ENCODE measurements at regions not wholly inside any gene's neighbourhood (a gene's known extent, or its start where the extent isn't known, plus 50 kb on each side); places are given as distances from the start of the nearest gene placed in this dataset.

DNA sequence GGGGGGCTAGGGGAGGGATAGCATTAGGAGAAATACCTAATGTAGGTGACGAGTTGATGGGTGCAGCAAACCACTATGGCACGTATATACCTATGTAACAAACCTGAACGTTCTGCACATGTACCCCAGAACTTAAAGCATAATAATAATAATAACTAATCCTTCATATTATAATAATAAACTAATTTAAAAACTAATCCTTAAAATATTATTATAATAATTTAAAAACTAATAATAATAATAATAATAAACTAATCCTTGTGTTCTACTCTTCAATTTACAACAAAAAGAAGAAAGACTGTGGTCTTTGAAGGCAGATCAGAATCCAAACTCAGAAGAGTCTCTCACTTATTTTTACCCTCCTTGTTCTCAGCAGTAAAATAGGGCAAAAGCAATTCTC, 774.9 kb downstream of the CDH8 start:
- Histone ChIP-seq H3F3A (replicated peaks; ENCODE audit: insufficient read depth) (no peaks in the 10 kb centered on the region), H3K9ac (no peak overlapping the region), H3K4me1 (ENCODE audit: control insufficient read depth in 1 of 2, insufficient read depth in 2 of 2, low read depth in 1 of 2, low read length in 1 of 2) (no peaks in the 10 kb centered on the region), H3K79me2 (ENCODE audit: insufficient read depth) (no peaks in the 10 kb centered on the region), H2AFZ (ENCODE audit: low read depth) (no peak overlapping the region), H3K9me3 (no peaks in the 10 kb centered on the region), H3K36me3 (replicated peaks in 1 of 2; ENCODE audit: control insufficient read depth in 1 of 2, insufficient read depth in 2 of 2, low read length in 1 of 2) (no peaks in the 10 kb centered on the region), H4K20me1 (ENCODE audit: insufficient read depth) (no peaks in the 10 kb centered on the region), H3K4me3 (ENCODE audit: low read depth in 2 of 2, low read length in 1 of 2) (no peak overlapping the region), H3K27me3 (ENCODE audit: insufficient read depth) (no peaks in the 10 kb centered on the region), H3K9me2 (no peaks in the 10 kb centered on the region), H3K27ac (ENCODE audit: low read depth in 2 of 2, low read length in 1 of 2) (no peak overlapping the region), H3K4me2 (no peak overlapping the region)
- POLR2A ChIA-PET = no interaction called here
- no peak for DNase-seq
- WGBS (ENCODE audit: low lambda C conversion rate) = 22% methylated on average over 3 of the region's 3 CpGs
- TF ChIP-seq RFX5 (IDR thresholded peaks at IDR 0.05; ENCODE audit: low read length) = no peak
- no peak for TF ChIP-seq REST (IDR thresholded peaks at IDR 0.05; ENCODE audit: low read depth, low read length)
- no peak for TF ChIP-seq NFIC (IDR thresholded peaks at IDR 0.05; ENCODE audit: borderline replicate concordance)
- no peak for TF ChIP-seq TCF12 (IDR thresholded peaks at IDR 0.05)
- TF ChIP-seq, protein P1, sequence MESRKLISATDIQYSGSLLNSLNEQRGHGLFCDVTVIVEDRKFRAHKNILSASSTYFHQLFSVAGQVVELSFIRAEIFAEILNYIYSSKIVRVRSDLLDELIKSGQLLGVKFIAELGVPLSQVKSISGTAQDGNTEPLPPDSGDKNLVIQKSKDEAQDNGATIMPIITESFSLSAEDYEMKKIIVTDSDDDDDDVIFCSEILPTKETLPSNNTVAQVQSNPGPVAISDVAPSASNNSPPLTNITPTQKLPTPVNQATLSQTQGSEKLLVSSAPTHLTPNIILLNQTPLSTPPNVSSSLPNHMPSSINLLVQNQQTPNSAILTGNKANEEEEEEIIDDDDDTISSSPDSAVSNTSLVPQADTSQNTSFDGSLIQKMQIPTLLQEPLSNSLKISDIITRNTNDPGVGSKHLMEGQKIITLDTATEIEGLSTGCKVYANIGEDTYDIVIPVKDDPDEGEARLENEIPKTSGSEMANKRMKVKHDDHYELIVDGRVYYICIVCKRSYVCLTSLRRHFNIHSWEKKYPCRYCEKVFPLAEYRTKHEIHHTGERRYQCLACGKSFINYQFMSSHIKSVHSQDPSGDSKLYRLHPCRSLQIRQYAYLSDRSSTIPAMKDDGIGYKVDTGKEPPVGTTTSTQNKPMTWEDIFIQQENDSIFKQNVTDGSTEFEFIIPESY (IDR thresholded peaks at IDR 0.05; ENCODE audit: borderline replicate concordance, low read depth) = no peak
- CTCF ChIA-PET = no interaction called here

DNA sequence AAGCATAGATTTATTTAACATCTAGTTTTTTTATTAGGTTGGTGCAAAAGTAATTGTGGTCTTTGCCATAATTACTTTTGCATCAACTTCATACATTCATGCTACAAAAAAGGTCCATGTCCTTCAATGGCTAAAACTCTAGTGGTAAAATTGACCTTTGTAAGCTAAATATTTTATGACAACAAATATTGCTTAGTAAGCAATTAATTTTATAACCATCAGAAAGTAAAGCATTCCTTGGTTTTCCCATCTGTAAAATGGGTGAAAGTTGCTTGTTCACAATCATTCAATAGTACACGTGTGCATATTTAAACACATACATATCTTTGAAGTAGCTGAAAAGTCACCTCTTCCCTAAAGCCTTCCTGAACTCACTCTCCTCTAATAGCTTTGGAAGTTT, 789.6 kb downstream of the CDH8 start:
- Histone ChIP-seq H3K9me3 (no peaks in the 10 kb centered on the region), H3K9me2 (no peaks in the 10 kb centered on the region), H2AFZ (ENCODE audit: low read depth) (no peak overlapping the region), H3K27ac (ENCODE audit: low read depth in 2 of 2, low read length in 1 of 2) (no peak overlapping the region), H3K4me3 (ENCODE audit: low read depth in 2 of 2, low read length in 1 of 2) (no peak overlapping the region), H3K36me3 (replicated peaks in 1 of 2; ENCODE audit: control insufficient read depth in 1 of 2, insufficient read depth in 2 of 2, low read length in 1 of 2) (no peaks in the 10 kb centered on the region), H3K4me2 (no peak overlapping the region), H3K79me2 (ENCODE audit: insufficient read depth) (no peaks in the 10 kb centered on the region), H3F3A (replicated peaks; ENCODE audit: insufficient read depth) (no peaks in the 10 kb centered on the region), H3K4me1 (ENCODE audit: control insufficient read depth in 1 of 2, insufficient read depth in 2 of 2, low read depth in 1 of 2, low read length in 1 of 2) (no peaks in the 10 kb centered on the region), H3K9ac (no peak overlapping the region), H3K27me3 (ENCODE audit: insufficient read depth) (no peaks in the 10 kb centered on the region), H4K20me1 (ENCODE audit: insufficient read depth) (no peaks in the 10 kb centered on the region)
- TF ChIP-seq REST (IDR thresholded peaks at IDR 0.05; ENCODE audit: low read depth, low read length) (no peak), TAF1 (IDR thresholded peaks at IDR 0.05; ENCODE audit: borderline replicate concordance, low read depth, low read length) (no peak), FOSL2 (IDR thresholded peaks at IDR 0.05; ENCODE audit: borderline replicate concordance, low read depth) (no peak), USF2 (IDR thresholded peaks at IDR 0.05; ENCODE audit: borderline replicate concordance, low read depth, low read length) (no peak), YY1 (IDR thresholded peaks at IDR 0.05; ENCODE audit: low read depth) (no peak), CTCF (IDR thresholded peaks at IDR 0.05) (no peak), TCF12 (IDR thresholded peaks at IDR 0.05) (no peak), RFX5 (IDR thresholded peaks at IDR 0.05; ENCODE audit: low read length) (no peak), RXRA (IDR thresholded peaks at IDR 0.05; ENCODE audit: borderline replicate concordance, low read depth) (no peak), CHD2 (IDR thresholded peaks at IDR 0.05; ENCODE audit: low read length, partially characterized antibody) (no peak), MXI1 (IDR thresholded peaks at IDR 0.05; ENCODE audit: low read depth, low read length) (no peak), JUND (IDR thresholded peaks at IDR 0.05) (no peak), GABPA (IDR thresholded peaks at IDR 0.05; ENCODE audit: low read depth) (no peak)
- ChIA-PET POLR2A (no interaction called here), CTCF (interaction anchor here (0.7 kb wide), 1 partner anchor 9 kb away, joined by 3 read pairs; no protein-coding TSS in a partner anchor)
- WGBS (ENCODE audit: low lambda C conversion rate) = 52% methylated on average over 1 of the region's 1 CpG
- DNase-seq = no peak

All from SK-N-SH (cell line).